DMS 273 (cell line): ENCODE measurements at regions not wholly inside any gene's neighbourhood (a gene's known extent, or its start where the extent isn't known, plus 50 kb on each side); places are given as distances from the start of the nearest gene placed in this dataset.
"Not testable (repeated sequence)": the region's sequence is repeated elsewhere in the genome, so short reads cannot be mapped to it uniquely, and the experiment has no call there.

Experiments
- DNase-seq: peaks from one replicate; lab custom pipeline; 2025; ENCODE audit not compliant: unreplicated experiment; lab: John Stamatoyannopoulos, UW

DNA sequence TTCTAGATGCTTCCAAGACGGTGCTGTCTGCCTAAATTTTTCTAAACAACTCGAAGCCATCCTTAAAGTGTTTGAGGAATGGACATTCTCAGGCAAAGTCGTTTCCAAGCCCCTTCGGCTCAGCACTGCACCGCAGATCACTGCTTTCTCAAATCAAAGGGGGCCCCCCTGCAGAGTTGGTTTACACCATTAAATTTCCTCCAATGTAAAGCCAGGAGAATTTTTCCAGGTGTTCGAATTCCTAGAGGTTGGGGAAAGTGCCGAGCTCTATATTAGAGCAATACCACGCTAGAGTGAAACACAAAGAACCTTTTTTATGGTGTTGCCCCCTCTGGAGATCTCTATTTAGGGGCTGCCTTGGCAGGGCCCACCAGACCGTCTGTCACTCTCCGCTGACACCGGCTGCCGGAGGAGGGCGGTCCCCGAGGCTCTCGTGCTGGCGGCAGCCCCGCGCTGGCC, 277.9 kb upstream of the NR2F2 start:
- no peak for DNase-seq

DNA sequence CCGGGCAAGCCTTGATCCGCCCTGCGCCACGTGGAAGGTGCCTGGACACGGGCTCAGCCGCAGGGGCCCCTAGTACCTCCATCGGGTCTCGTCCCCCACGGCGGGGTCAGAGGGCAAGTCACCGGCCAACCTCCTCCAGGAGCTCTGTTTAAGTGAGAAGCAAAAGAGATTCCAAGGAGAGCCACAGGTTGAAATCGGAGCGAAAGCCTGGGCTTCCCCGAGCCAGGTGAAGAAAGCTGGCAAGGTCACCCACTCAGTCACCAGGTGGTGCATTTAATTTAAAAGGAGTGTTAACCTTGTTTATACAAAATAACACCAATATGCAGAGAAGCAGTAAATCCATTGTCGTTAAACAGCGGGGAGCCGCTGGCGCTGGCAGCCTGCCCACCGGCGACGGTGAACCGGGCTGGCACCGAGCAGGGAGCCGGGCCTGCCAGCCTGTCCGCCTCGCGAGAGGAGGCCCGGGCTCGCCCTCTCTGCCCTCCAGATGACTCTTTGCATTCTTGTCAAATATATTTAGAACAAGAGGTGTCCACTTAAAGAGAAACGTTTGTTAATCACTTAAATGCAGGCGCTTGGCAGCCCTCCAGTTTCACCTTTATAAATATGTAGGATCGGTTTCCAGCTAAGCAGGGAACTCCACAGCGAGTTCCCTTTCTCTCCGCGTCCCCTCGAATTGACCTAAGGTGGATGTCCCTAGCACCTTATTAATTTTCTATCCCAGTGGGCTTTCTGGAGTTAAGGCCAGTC, 277.3 kb upstream of the NR2F2 start:
- peak; percentile 52 for DNase-seq

GRCh38 chr15:96053781-96054428, 276.6 kb upstream of the NR2F2 start:
- DNase-seq = no peak

- no peak for DNase-seq
These were observed 275.9 kb upstream of the NR2F2 start for GRCh38 chr15:96054621-96055020.

DNA sequence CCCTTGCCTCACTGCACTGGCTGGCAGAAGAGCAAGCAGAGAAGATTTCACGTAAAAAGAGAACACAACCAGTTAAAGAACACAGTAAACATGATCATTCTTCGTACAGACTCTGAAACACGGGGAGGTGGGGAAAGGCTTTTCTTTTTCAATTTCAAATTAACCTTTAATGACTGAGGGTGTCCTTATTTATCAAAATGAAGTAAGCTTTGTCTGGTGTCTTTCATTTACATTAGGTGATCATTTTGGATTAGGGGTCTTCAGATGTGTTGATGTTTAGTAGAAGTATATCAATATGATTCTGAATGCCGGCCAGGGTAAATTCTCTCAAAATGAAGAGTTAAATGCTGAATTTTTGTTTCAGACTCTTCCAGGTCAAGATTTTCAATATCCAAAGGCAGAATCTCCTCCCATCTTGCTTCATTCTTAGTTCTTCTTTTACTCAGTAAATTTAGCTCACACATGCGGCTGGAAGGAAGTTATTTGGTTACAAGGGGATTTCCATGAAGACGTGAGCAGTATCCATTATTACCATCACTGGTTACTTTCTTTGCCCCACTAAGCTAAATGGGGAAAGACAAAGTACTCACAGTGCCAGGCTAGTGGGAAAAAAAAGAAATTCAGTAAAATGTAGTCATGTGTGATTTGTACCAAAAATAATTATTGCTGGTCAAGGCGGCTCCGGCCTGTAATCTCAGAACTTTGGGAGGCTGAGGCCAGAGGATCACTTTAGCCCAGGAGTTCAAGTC, 272.2 kb upstream of the NR2F2 start:
- no peak for DNase-seq

- not testable (repeated sequence) for DNase-seq
These were observed 271.7 kb upstream of the NR2F2 start for GRCh38 chr15:96058852-96059103.

- DNase-seq = not testable (repeated sequence)
These were observed 269.9 kb upstream of the NR2F2 start for GRCh38 chr15:96060591-96060990.

DNA sequence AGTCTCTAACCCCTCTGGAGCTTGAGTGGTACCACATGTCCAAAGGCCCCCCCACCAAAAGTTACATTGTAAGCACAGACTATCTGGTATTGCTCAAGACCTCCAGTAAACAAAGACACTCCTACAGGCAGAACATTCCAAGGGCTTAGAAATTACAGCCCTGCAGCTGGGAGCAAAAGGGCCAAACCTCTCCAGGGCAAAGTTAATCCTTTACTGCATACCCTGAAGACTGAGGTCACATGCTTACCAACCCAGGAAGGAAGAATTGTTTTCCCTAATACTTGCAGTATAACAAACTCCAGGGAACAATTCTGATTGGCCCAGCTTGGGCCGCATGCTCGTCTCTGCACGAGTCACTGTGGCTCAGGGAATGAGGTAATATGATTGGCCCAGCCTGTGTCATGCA, 266.1 kb upstream of the NR2F2 start:
- DNase-seq = no peak

DNA sequence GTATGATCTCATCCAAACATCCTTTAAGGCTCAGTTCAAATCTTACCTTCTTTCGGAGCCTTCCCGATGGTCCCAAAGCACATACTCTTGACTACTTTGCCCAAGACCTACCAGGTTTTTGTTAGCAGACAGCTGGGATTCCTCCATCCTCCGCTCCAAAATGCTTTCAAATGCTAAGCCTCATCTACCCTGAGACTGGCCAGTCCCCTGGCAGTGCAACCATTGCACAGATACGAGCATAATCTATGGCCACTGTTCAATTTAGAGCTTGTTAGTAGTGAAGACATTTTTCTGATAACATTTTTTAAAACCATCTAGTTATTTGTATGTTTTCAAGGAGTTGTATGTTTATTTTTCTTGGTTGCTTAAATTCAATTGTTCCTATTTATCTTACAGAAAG, 264.4 kb upstream of the NR2F2 start:
- no peak for DNase-seq

DNA sequence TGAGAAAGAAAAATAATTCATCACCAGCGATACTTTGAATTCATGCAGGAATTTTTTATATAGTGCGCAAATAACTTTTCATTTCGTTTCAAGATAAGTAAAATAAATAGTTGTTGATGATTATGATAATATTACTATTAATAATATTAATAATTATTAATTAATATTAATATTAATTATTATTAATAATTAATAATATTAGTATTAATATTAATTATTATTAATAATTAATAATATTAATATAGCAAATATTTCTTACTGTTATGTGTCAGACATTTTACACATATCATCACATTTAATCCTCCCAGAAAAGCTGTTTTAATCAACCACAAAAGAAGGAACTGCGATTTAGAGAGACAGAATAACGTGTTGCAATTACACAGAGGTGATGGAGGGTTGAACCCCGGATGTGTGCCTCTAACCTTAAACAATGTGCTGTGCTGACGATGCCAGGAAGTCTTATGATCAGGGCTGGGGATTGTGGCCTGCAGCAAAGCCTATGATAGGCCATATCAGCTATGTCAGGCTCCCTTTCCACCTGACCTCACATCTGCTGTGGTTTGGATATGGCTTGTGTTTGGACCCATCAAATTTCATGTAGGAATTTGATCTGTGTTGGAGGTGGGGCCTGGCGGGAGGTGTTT, 263.5 kb upstream of the NR2F2 start:
- no peak for DNase-seq

DNA sequence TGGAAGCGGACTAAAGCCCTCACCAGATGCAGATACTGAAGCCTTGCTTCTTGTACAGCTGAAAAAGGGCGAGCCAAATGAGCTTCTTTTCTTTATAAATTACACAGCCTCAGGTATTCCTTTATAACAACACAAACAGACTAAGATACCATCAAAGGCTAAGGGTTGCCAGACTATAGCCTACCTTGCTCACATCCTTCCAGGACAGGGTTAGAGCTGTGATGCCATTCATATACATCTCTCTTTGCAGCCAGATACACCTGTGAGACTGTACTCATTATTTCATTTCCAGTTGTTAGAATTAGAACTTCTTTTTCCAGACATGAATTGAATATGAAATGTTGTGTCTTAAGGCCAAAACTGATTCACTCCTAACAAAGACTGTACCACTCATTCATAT, 262.8 kb upstream of the NR2F2 start:
- DNase-seq = no peak

DNA sequence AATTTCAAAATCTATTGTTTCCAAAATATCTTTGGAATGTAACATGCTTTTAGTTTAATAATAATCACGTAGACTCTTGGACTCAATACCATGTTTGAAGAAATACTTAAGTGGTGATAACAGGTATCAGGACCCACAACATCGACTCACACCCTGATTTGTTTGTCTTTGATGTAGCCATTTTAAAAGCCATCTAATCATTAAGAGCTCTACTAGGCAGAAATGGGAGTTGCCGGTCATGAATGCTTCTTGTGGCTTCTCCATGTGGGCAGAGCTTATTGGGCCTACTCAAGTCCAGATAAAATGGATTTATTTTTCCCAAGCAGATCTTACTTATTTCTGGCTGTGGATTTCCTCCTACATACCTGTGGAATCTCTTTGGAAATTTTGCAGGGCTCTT, 261.6 kb upstream of the NR2F2 start:
- DNase-seq = no peak

- no peak for DNase-seq
These were observed 259.9 kb upstream of the NR2F2 start for GRCh38 chr15:96070636-96071035.

DNA sequence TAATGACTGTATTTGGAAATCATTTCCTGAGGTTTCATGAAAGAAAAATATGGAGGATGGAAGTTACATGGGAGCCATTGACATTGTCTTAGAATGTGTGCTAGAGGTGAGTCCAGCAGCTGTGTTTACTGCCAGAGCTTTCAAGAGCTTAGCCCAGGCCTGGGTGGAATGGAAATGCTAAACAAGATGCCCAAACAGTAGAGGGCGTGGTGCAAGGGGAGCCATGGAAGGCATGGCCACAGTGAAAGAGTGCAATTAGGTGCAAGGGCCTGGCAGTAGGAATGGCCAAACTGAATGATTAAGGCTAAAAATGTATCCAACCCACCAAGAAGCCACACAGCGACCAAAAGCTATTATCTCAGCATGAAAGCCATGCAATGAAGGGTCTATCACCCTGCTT, 257.7 kb upstream of the NR2F2 start:
- DNase-seq = no peak

- DNase-seq = no peak
These were observed 256.6 kb upstream of the NR2F2 start for GRCh38 chr15:96073908-96074307.

- DNase-seq = no peak
These were observed 254.6 kb upstream of the NR2F2 start for GRCh38 chr15:96075895-96076294.

DNA sequence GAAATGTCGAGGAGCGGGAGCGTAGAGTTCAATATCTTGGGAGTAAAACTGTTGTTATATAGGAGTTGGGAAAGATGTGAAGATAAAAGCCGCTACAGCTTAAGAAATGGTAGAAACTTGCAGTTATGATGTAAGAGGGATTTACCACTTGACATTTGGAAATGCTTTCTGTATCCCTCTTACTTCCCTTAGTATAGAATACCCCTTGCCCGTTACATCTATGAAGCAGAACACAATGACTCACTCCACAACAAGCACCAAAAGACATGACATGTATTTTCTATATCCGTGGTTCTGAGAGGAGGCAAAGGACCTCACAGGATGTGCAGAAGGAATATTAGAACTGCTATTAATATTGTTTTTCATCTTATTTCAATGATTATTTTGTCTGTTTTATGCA, 254.2 kb upstream of the NR2F2 start:
- no peak for DNase-seq

- DNase-seq = no peak
These were observed 251.5 kb upstream of the NR2F2 start for GRCh38 chr15:96079041-96079440.

GRCh38 chr15:96079882-96080281, 250.6 kb upstream of the NR2F2 start:
- no peak for DNase-seq

DNA sequence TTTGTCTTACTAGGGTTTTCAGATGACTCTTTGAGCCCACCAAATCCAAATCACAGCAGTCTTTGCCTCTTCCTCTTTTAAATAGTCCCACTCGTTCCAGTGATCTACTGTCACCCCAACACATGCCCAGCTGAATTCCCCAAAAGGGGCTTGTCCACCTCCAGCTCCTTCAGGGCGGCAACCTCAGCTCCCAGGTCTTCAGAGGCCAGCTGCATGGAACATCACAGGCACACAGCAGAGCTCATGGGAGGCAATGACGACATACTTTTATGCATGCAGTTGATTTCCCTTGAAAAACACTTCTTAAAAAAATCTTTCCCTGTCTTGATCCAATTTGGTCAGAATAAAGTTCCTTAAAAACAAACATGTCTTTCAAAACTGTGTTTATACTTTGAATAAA, 244.3 kb upstream of the NR2F2 start:
- no peak for DNase-seq

- DNase-seq = no peak
These were observed 243.2 kb upstream of the NR2F2 start for GRCh38 chr15:96087180-96087884.
